Nephron progenitor cell (in vitro differentiated cells): ENCODE measurements at regions not wholly inside any gene's neighbourhood (a gene's known extent, or its start where the extent isn't known, plus 50 kb on each side); places are given as distances from the start of the nearest gene placed in this dataset.

Experiments
- DNase-seq: peaks from one replicate; pipeline ENCODE4 v3.0.0; 2021
- H3K27ac Mint-ChIP-seq: 2 replicates; pipeline ENCODE4 v1.8.0; 2021; ENCODE audit warnings: mild to moderate bottlenecking, moderate library complexity, mixed read lengths
- H3K27me3 Mint-ChIP-seq: 2 replicates; pipeline ENCODE4 v1.8.0; 2021; ENCODE audit warnings: mild to moderate bottlenecking, low read depth, mixed read lengths; ENCODE audit not compliant: poor library complexity
- H3K36me3 Mint-ChIP-seq: 2 replicates; pipeline ENCODE4 v1.8.0; 2021; ENCODE audit warnings: low read depth, mixed read lengths
- H3K4me1 Mint-ChIP-seq: 2 replicates; pipeline ENCODE4 v1.8.0; 2021; ENCODE audit warnings: mixed read lengths
- H3K4me3 Mint-ChIP-seq: 2 replicates; pipeline ENCODE4 v1.8.0; 2021; ENCODE audit warnings: mild to moderate bottlenecking, moderate library complexity, mixed read lengths
- H3K9me3 Mint-ChIP-seq: 2 replicates; pipeline ENCODE4 v1.8.0; 2021; ENCODE audit warnings: mild to moderate bottlenecking, moderate library complexity, mixed read lengths
- TF ChIP-seq, protein P1 (sequence below): fragments of 200-600 bp; sonication (generic); IDR thresholded peaks from 2 replicates; pipeline ENCODE4 v1.5.0; 2021; ENCODE audit warnings: antibody characterized with exemption

DNA sequence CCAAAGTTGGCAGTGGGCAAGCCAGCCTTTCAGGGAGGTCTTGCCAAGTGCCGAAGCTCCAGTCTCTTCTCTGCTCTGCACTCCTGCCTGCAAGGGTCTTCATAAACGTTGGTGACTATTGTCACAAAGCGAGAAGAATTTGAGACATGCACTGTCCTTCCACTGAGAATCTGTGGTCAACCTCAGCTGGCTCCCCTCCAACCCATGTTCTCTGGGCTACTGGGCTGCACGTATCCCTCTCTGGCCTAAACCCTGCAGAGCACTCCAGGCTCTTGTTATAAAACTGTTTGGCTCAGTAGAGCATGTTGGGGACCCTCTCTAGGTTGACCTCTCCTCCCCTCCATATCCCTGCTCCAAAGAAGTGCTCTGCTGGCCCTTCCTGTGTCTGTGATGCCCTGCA lies 260.4 kb upstream of the NFE2L3 start:
- Mint-ChIP-seq H3K36me3 (no peaks in the 10 kb centered on the region), H3K4me3 (no peak overlapping the region), H3K9me3 (no peaks in the 10 kb centered on the region), H3K27me3 (peaks cover 11% of the 10 kb centered on the region), H3K4me1 (peaks cover 57% of the 10 kb centered on the region), H3K27ac (no peak overlapping the region)
- DNase-seq: no peak
- TF ChIP-seq, protein P1, sequence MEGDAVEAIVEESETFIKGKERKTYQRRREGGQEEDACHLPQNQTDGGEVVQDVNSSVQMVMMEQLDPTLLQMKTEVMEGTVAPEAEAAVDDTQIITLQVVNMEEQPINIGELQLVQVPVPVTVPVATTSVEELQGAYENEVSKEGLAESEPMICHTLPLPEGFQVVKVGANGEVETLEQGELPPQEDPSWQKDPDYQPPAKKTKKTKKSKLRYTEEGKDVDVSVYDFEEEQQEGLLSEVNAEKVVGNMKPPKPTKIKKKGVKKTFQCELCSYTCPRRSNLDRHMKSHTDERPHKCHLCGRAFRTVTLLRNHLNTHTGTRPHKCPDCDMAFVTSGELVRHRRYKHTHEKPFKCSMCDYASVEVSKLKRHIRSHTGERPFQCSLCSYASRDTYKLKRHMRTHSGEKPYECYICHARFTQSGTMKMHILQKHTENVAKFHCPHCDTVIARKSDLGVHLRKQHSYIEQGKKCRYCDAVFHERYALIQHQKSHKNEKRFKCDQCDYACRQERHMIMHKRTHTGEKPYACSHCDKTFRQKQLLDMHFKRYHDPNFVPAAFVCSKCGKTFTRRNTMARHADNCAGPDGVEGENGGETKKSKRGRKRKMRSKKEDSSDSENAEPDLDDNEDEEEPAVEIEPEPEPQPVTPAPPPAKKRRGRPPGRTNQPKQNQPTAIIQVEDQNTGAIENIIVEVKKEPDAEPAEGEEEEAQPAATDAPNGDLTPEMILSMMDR: no peak

DNA sequence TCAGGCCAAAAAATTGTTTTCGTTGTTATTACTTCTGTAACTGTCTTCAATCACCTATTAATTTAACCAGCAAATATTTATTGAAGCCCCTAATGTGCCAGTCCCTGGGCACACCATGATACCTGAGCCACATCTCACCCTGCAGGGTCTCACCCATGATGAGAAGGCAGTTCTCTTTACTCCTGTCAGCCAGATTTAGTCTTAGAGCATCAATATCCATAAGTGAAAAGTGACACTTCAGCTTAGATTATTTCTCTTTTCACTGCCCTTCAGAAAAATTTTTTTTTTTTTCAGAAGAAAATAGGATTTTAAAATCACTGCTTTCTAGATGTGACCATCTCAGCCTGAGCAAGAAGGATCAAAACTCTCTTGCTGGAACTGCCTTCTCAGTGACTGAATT lies 258.6 kb upstream of the NFE2L3 start:
- Mint-ChIP-seq H3K4me1 (peaks cover 60% of the 10 kb centered on the region), H3K4me3 (peak overlapping the region; percentile 34), H3K36me3 (no peaks in the 10 kb centered on the region), H3K9me3 (no peaks in the 10 kb centered on the region), H3K27me3 (peaks cover 8% of the 10 kb centered on the region), H3K27ac (no peak overlapping the region)
- TF ChIP-seq, protein P1: no peak
- no peak for DNase-seq

DNA sequence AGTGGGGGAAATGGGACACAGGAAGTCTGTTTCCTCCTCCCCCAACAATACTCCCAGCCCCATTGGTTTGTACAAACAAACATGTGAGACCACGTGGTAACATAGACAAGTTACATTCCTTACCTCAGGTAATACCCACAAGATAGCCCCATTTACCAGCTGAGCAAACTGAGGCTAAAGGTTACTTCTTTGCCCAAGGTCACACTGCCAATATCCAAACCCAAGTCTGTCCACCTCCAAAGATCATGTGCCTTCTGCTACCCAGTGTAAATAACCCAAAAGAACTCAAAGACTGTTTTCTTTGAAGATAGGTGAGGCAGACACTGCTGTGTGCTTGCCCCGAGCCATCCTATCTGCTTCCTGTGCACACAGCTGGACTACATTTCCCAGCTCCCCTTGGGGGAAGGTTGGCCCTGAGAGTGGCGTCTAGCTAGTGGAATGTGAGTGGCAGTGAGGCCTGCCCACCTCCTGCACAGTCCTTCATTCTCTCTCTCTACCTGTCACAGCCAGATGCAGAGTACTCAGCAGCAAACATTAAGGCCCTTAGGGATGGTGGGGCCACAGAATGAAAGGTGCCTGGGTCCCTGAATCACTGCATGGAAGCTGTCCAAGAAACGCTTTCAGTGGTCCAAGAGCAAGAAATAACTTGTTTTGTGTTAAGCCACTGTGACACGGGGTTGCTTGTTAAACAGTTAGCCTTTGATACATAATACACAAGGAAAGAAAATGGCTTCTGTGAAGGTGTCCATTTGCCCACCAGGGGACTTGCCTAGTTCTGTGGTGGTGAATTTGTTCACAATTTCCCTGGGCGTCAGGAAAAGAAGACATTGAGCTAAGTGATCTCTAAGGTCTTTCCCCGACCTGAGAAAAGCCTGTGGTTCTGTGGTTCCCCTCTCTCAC lies 257.7 kb upstream of the NFE2L3 start:
- H3K27ac Mint-ChIP-seq: peak overlapping the region; percentile 29
- H3K9me3 Mint-ChIP-seq: no peaks in the 10 kb centered on the region
- TF ChIP-seq, protein P1: no peak
- no peaks in the 10 kb centered on the region for H3K36me3 Mint-ChIP-seq
- H3K27me3 Mint-ChIP-seq: peaks cover 6% of the 10 kb centered on the region
- H3K4me3 Mint-ChIP-seq: no peak overlapping the region
- no peak for DNase-seq
- H3K4me1 Mint-ChIP-seq: peaks cover 60% of the 10 kb centered on the region

DNA sequence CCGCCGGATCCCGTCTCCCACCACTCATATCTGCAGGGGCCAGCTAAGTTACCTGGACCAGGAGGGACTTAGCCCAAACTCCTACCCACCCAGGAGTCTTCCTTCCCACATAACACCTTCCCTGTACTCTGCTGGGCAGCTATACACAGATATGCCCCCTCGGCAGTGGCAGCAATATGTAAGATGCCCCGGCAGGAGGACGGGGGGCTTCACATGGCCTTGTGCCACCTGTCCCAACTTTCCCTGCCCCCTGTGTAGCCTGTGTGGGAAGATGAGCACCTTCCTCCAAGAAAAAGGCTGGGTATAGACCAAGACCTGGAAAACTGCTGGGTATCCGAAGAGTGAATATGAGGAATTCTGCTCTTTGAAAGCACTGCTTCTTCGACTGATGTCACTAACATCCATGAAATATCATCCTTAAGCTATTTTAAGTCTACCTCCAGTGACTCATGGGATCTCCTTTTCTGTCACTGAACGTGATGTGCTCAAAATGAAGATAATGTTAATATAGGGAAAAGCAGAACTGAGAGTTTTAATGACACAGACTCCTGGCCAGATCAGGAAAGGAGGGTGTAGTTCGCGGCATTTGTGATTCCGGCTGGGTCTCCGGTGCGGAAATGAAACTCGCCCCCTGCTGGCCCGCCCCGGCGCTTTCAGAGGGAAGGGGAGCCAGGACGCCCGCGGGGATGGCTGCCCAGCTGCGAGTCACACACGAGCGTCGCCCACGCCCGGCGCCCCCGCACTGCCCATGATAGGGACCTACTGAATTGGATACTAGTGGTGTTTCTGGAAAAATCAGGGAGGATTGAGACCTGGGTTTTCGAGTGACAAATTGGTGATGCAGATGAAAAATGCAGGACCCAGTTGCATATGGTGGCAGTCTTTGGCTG lies 256.9 kb upstream of the NFE2L3 start:
- H3K27me3 Mint-ChIP-seq: peaks cover 6% of the 10 kb centered on the region
- TF ChIP-seq, protein P1: peak; percentile 79
- no peak overlapping the region for H3K27ac Mint-ChIP-seq
- no peaks in the 10 kb centered on the region for H3K9me3 Mint-ChIP-seq
- peaks cover 56% of the 10 kb centered on the region for H3K4me1 Mint-ChIP-seq
- H3K4me3 Mint-ChIP-seq: peak overlapping the region; percentile 77
- DNase-seq: peak; percentile 87
- H3K36me3 Mint-ChIP-seq: no peaks in the 10 kb centered on the region

DNA sequence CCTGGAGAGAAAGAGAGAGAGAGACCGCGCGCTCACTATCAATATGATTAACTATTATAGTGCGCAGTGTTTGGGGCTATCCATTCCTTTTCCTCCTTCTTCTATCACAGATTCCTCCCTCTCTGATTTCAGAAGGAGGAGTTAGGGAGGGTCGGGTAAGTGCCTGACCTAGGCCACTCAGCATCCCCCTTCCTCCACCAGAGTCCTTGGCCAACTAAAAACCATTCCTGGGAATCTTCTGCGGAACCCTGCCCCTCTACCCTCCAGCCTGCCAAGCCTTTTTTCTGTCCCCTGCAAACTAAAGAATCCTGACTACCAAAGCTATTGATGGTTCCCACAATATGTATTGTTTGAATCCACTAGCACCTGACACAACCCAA lies 256.2 kb upstream of the NFE2L3 start:
- Mint-ChIP-seq H3K36me3 (no peaks in the 10 kb centered on the region), H3K9me3 (no peaks in the 10 kb centered on the region), H3K4me3 (peak overlapping the region; percentile 77), H3K4me1 (peaks cover 55% of the 10 kb centered on the region), H3K27me3 (peaks cover 8% of the 10 kb centered on the region), H3K27ac (no peak overlapping the region)
- DNase-seq: no peak
- TF ChIP-seq, protein P1: no peak
